Stimulated activated CD4-positive, alpha-beta T cell treated with anti-CD3 and anti-CD28 coated beads, Interleukin-4, amount 100 ng/mL, for 48 hours (primary cell): ENCODE measurements at regions not wholly inside any gene's neighbourhood (a gene's known extent, or its start where the extent isn't known, plus 50 kb on each side); places are given as distances from the start of the nearest gene placed in this dataset.
"Not testable (repeated sequence)": the region's sequence is repeated elsewhere in the genome, so short reads cannot be mapped to it uniquely, and the experiment has no call there.

Experiments
- DNase-seq, 2 donors: peaks; one replicate each; pipeline ENCODE4 v3.0.0-alpha.2; 2020; ENCODE audit warnings: low read depth in 2 of 2

DNA sequence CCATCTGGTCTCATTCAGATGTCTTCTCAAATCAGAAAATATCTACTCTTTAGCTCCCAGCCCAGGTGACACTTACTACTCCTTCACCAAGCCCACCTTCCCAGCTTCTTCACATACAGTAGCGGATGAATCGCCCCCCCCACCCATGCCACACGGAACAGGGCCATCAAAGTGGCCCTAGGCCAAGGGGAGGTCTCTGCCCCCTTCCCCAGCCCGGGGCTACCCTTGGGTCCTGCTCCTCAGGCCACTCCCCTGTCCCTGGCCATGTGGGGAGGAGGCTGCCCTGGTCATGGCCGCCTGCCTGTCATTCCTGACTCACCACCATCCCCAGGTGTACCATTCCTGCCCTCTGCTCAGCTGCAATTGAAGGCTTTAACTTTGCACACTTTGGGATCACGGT is 142.8 kb downstream of the NECTIN1 start:
- no peak for DNase-seq

DNA sequence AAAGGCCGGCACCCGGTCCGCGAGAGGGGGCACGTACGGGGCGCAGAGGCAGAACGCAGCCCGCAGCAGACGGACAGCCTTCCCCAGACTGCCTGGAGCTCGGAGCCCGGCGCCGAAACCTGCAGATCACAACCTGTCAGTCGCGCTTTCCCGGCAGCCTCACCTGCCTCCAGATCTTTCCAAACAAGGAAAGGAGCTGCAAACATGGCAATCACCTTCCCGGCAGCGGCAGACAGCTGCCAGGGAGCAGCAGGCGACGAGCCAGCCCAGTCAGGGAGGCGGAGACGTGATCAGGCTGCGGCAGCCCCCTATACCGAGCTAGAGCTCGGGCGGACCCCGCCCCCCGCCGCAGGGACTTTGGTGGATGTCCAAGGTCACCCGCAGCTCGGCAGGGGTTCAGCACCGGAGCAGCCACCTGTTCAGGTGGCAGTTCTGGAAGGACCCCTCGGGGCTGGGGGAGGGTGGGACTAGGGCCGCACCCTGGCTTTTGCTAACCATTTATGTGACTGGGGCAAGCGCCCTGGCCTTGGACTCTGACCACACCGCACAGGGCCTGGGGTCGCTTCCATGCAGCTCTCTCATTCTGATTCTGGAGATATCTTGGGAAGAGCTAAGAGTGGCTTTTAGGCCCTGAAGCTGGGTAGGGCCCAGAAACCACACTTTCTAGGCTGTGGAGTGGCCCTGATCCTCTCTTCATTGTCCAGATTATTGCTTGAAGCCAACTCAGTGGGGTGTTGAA is 143.8 kb downstream of the NECTIN1 start:
- DNase-seq, result no peak

DNA sequence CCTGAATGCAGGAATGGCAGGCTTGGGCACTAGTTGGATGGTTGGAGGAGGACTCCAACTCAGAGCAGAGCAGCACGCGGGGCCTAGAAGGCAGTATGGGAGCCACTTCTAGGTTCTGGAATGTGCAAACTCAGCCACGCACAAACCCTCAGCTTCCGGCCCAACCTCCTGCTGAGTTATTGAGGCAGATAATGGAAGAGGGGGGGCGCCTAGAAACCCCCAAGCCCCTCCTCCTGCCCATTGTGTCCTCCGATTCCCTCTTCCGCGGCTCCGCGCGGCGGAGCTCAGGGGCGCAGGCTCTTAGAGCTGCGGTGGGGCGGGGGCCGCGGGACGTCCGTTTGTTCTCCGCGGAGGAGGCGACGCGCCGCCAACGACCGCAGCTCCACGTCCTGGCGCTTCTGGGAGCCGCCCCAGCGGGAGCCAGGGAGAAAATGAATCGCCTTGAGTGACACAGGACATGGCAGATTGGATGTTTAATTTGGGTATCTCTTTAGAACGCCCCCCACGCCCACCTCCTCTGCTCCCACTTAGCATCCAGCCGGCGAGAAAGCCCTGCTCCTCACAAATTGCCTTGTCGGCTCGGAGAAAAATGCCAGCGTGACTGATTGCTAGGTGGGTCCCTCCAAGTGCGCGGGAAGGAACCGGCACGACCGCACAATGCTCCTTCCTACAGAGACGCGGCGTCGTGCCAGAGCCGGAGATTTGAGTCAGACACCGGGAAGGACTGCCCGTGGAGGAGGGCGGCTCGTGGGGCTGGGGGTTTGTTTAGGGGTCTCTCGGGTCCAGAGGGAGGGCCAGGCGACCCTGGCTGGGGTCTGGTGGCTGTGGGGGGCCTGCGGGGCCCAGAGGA is 144.6 kb downstream of the NECTIN1 start:
- DNase-seq, result no peak

DNA sequence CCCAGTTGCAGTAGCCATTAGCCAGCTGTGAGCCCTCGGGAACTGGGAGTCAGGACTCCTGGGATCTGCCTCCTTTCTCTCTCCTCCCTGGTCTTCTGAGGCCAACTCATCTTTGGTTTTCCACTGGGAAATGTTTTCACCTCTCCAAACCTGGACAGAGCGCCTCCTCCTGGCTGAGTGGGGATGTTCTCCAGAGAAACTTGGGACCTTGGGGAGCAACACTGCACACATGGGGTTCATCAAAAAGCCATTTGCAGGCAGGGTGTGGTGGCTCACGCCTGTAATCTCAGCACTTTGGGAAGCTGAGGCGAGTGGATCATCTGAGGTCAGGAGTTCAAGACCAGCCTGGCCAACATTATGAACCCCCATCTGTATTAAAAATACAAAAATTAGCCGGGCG is 145.4 kb downstream of the NECTIN1 start:
- DNase-seq, result no peak

DNA sequence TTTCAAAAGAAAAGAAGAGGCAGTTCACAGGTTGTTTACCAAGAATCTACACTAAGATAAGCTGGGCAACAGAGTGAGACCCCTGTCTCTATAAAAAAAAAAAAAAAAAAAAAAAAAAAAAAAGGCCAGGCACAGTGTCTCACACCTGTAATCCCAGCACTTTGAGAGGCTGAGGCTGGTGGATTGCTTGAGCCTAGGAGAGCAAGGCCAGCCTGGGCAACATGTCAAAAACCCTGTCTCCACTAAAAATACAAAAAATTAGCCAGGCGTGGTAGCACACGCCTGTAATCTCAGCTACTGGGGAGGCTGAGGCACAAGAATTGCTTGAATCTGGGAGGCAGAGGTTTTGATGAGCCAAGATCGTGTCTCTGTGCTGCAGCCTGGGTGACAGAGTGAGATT is 147.6 kb downstream of the NECTIN1 start:
- not testable (repeated sequence) for DNase-seq

DNA sequence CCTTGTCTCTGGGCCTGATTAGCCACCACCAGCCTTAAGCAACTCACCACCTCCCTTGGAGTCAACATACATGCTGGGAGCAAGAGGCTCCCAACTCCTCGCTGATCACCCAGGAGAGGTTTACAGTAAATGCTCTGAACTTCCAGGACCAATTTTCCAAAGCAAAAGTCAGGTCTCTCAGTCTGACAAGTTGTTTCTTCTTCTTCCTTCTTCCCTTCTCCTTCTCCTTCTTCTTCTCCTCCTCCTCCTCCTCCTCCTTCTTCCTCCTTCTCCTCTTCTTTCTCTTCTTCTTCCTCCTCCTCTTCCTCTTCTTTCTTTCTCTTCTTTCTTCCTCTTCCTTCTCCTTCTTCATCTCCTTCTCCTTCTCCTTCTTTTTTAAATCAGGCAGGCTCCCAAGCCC is 148.2 kb downstream of the NECTIN1 start:
- no peak for DNase-seq

DNA sequence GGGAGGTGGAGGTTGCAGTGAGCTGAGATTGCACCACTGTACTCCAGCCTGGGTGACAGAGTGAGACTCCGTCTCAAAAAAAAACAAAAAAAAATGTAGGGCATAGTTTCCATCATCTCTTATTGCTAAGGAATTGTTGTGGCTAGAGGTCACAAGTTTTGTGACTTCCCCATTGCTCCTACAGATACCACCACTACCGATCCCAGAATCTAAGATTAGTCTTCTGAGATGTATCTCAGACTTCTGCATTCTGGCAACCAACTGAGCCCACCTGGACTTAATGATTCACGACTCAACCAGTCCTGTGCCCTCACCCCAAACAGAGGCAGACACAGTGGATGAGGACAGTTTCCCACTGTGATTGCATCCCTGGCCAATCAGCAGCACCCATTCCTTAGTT is 148.9 kb downstream of the NECTIN1 start:
- DNase-seq, result no peak

DNA sequence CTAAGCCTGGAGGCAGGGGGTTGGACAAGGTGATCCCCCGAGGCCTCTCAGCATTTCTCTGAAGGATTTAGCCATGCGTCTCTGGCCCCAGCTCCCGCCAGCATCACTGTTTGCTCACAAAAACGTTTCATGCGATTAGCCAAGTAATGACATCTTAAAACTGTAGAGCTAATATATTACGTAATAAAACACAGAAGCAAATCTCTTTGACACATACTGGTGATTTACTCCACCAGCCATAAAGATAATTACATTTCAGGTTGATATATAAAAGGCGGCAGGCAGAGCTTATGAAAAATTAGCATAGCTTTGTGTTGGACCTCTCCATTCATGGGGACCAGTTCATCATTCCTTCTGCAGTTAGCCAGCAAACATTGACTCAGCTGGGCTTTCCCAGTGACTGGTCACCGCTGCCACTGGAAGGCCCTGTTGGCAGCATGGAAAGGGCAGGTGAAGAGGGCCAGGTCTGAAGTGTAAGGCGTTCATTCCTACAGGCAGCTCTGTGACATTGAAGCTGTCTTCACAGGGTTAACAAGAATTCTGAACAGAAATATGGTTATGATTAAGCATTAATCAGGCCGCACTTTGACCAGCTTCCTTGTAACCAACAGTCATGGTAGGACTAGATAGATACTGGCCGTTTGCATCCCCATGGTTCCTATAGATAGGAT is 150.3 kb downstream of the NECTIN1 start:
- no peak for DNase-seq

DNA sequence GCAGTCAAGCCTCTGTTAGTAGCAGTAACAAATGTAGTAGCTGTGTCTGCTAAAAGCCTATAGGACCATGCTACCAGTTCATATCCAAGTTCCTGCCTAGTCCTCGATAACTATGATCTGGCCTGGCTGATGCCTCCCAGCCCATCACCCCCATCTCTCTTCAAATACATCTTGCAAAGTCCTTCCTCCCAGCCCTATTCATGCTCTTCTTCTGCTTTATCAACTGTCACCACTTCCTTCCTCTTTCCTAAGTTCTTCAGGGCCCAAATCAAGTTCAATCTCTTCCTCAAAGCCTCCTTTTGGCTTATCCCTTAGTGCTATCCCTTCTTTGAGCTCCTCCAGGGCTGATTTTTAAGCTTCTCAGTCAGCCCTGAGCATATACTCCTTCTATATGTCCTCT is 150.9 kb upstream of the THY1 start:
- DNase-seq, result no peak

DNA sequence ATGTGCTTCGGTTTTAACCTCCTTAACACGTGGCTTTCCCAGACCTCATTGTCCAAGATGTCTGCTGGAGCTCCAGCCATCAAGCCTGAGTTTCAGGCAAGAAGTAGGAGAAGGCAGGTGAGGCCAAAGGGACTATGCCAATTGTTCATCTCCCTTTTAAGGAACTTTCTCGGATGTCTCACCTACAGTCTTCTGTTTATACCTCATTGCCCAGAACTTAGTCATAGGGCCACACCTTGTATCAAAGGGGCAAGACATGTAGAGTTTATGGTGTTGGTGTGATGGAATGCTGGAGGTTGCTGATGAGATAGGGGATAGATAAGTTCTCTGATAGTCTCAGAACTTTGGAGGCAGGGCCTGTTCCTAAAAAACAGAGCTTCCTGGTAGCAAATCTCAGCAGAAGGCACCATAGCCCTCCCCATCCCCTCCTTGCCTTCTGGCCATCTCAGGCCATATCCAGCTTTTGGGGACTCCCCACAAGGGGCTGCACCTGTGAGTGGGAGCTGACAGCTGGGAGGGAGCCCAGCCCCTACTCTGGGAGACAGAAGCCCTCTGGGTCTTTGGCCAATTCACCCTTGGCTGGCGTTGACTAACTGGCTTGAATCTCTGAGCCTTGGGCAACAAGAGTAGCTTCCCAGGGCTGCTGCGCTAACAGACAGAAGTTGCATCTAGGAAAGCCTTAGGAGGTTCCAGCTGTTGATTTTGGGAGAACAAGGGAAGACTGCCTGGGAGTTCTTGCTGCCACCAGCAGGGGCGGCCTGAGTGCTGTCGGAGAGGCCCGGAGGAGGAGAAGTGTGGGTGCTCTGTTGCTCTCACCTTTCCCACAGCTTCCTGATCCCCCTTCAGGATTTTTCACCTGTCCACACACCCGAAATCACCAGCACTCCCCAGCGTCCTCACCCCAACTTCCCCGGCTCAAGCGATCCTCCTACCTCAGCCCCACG is 149.8 kb upstream of the THY1 start:
- no peak for DNase-seq

DNA sequence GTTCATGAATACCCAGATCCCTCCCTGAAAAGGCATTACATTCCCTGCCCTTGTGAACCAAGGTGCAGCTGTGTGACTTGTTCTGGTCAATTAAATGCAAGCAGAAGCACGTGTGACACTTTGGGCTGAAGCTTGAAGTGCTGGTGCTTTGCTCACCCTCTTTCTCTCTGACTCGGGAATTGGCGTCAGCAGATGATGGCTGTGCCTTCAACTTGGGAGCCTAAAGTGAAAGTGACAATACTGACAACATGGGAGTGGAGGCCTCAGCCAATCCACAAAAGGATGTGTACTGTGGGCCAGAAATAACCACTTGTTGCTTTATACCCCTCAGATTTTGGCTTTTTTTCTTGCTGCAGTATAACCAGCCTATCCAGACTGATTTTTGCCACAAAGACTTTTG is 148.3 kb upstream of the THY1 start:
- DNase-seq, result no peak

DNA sequence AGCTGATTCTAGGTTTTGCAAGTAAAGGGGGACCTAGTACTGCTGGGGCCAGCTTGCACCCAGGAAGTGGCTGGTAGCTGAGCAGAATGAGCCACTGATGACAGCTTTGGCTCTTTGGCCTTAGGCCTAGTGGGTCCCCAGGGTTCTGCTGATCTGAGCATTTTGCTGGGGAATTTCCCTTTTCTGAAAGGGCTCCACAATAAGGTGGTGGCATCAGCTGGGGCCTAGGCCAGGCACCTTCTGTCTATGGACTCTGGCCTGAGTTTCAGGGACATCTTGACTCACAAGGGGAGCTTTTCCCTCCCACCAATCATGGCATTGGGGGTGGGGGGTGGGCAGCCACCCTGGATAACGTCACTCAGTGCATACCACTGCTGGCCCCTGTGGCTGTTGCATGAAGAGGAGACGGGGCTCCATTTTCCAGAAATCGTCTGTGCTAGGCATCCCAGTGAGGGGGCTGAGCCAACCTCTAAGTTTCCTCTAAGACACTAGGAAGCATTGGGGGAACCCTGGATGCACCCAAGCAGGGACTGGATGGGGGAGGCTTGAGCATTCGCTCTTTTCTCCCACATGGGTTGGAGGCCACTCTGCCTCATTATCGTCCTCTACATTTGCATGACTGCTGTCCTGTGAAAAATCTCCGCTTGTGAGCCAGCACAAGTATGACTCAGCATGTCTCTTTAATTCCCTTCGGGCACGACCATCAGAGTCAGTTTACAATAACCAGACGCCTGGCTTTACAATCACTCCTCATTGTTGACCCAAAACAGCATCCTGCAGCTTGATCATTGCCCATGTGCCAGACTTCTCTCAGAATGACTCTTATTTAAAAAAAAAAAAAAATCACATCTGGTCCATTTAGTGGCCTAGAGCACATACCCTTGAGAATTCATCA is 145.0 kb upstream of the THY1 start:
- DNase-seq, result no peak

DNA sequence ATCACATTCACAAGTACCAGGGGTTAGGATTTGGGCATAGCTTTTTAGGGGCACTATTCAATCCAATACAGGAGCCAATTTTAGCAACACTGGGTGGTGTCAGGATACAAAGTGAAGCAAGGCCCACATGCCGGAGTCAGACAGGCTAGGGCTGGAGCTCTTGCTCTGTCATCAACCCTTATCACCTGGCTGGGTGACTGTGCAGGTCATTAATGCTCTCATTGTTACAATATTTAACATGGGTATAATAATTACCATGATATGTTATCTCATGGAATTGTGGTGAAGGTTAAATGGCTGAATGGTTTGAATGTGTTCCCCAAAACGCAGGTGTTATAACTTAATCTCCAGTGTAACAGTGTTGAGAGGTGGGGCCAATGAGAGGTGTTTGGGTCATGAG is 143.3 kb upstream of the THY1 start:
- DNase-seq, result no peak

DNA sequence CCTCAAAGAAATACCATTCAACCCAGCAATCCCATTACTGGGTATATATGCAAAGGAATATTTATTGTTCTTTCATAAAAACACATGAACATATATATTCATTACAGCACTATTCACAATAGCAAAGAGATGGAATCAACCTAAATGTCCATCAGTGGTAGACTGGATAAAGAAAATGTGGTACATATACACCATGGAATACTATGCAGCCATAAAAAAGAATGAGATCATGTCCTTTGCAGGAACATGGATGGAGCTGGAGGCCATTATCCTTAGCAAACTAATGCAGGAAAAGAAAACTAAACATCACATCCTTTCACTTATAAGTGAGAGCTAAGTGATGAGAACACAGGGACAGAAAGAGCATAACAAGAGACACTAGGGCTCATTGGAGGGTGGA is 142.7 kb upstream of the THY1 start:
- not testable (repeated sequence) for DNase-seq

DNA sequence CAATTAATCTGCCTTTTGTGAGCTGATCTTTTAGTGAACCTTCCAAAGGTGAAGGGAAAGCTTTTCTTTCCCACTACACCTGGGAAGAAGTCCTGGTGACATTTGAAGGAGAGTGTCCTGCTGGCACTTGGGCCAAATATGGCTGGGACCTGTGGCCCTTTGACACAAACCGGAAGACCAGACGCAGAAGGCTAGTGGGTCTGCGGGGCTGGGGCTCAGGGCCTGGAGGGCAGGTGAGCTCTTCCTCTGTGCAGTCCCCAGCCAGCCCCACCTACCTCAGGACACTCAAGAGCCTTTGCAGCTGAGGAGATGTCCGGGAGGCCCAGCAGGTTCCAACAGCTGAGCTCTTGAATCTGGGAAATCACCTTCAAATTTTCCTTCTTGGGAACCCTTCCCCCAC is 138.0 kb upstream of the THY1 start:
- no peak for DNase-seq

DNA sequence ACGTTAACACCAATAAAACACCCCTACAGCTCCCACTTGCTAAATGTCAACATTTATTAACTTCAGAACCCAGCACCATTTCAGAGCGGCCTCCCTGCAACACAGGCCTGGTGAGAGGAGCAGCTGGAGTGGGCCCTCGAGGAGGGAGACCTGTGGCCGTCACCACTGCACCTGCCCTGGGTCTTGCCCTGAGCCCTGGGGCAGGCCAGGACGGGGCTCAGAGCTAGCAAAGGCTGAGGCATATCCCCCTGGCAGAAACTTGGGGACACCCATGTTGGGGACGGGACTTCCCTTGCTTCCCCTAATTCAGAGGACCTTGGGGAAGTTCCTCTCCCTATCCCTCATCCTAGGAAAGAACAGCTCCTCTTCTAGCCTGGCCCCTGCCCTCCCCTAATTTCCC is 137.3 kb upstream of the THY1 start:
- DNase-seq, result no peak

DNA sequence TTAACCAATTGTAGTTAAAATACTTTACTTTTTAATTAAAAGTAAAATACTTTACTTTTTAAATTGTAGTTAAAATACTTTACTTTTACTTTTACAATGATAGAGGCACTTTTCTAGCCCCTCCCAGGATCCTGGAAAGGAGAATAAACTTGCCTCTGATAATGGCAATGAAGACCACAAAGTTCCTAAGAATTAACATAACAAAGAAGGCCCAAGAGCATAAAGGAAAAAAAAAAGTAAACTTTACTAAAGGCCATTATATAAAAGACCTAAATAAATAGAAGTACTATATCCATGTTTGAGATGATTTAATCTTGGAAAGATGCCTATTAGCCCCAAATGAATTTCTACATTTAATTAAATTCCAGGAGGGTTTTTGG is 129.1 kb upstream of the THY1 start:
- DNase-seq, result no peak

DNA sequence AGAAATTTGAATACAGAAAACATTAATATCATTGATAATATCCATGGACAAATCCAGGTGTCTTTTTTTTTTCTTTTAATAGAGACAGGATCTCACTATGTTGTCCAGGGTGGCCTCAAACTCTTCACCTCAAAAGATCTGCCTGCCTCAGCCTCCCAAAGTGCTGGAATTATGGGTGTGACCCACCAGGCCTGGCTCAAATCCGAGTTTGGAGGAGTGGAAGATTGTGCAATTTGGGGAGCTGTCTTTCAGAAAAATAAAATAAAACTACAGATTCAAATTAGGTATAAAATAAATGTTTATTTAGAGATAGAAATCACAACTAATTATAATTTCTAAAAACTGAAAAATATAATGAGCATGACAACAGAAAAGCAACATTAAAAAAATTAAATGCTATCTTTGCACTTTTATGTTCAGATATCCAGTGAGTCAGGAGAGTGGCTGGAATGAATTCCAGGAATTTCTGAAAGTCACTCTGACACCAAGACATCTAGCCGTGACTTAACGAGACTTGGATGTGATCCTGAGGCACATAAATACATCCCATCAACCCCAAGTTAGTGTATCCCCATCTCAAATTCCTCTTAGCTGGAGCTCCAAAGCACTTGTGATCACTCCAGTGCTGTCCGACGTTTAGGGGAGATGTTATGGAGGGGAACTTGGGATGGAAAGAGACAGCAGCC is 128.6 kb upstream of the THY1 start:
- no peak for DNase-seq

DNA sequence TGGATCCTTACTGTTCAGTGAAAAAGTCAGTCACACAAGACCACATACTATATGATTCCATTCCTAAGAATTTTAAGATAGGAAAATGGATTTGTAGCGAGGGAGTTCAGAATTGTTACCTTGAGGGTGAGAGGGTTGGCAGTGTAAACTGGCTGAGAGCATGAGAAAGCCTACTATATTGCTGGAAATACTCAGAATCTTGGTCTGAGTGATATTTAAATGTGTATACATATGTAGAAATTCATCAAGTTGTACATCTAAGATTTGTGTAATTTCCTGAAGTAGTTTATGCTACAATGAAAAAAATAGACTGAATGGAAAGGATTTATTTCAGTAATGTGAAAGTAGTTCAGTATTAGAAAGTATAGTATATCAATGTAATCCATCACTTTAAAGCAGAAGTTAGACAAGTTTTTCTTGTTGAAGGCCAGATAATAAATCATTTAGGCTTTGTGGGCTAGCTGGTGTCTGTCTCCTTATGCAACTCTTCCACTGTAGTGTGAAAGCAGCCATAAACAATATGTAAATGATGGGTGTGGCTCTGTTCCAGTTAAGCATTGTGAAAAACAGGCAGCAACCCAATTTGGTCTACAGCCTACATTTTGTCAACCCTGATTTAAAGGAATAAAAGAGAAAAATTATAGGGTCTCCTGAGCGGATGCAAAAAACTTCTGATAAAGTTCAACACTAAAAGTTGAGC is 127.2 kb upstream of the THY1 start:
- no peak for DNase-seq
